HT1080 (cell line): ENCODE measurements at regions not wholly inside any gene's neighbourhood (a gene's known extent, or its start where the extent isn't known, plus 50 kb on each side); places are given as distances from the start of the nearest gene placed in this dataset.
A peak's percentile ranks its signal among the peaks of the same experiment; 100 is the strongest.

Experiments
- DNase-seq: peaks from one replicate; pipeline ENCODE4 v3.0.0-alpha.2; 2015; ENCODE audit warnings: low read depth

DNA sequence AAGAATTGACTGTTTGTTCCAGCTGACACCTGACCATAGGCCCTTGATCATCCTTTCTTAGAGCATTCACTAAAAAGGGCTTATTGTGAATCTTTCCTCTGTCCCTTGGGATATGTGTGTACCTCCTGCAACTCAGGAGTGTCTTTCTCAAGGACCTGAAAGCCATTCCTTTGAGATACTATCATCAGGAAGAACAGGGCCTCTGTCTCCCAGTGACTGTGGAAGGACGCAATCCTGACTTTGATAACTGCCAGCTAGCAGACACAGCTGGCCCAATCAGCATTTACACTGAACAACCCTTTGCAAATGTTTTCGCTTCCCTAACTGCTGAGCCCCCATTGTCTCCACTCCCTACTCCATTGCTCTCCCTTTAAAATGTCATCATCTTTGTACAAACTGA is 144.4 kb downstream of the RMI1 start:
- DNase-seq = no peak

DNA sequence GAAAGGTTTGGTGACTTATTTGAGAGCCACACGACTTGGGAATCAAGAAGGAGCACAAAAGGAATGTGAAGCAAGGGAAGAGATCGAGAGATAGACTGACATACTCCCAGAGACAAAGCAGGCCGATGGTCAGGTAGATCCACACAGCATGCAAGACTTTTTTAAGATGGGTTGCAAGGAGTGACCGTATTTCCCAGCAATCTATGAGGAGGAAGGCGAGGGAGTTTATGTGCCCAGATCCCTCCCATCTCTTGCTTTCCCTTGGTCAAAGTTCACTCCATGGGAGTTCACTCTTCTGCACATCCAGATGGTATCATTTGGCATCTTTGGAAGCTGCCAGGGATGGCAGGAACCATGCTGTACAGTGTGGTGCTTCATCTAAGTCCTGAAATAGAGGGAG is 148.9 kb downstream of the RMI1 start:
- DNase-seq = no peak

DNA sequence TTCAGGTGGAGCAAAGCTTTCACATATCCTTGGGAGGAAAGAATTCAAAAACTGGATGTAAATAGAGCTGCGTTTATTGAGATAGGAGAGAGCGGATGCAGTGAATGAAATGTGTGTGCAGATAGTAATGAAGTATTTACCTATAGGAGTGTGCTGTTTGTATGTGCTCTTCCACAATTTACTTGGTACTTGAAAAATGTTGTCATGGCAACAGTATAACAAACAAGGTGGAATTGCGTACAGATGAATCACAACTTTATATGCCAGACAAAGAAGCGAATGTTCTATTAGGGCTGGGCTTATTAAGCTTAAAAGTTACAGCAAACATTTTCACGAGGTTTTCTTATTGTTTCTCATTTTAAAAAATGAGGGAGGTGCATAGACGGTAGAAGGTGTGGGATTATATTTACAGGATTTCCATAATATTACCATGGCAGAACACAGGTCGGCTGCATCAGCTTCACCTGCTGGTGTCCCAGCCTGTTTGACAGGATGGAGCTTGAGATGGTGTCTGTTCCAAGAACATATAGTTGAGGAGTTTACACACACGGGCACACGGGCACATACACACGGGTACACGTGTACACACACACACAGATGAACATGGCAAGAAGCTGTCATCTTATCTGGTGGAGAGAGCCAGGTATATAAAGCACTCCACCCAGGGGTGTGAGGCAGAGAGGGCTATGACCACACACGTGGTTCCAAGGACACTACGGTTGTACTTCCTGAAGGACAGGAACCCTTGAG is 155.7 kb downstream of the RMI1 start:
- DNase-seq = peak; percentile 44

DNA sequence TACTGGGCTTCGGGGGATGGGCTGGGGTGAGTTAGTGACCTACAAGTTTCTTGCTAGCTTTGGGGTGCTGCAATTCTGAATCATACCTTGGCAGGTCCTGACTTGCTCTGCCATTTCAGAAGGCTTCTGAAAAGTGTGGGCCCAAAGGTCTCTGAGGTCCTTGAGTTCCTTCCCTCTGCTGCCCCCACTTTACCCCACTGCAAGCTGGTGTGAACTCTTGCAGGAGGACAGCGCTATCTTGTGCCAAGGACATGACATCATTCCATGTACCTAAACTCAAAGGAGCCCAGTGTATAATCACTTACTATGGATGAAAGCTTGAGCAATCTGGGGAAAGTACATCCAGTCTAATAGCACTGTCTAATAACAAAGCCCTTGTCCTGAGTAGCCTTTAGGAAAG is 157.4 kb downstream of the RMI1 start:
- DNase-seq = no peak

DNA sequence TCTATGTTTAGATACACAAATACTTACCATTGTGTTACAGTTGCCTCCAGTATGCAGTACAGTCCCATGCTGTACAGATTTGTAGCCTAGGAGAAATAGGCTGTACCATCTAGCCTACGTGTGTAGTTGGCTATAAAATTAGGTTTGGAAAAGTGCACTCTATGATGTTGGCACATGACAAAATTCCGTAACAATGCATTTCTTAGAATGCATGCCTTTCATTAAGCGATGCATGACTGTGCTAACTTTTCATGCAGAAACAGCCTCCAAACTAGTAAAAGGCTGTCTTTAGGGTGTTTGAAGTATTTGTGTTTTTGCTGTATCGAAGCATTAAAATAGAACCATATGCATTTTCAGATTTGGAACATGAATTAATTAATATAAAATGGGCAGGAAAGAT is 157.9 kb downstream of the RMI1 start:
- DNase-seq = no peak

DNA sequence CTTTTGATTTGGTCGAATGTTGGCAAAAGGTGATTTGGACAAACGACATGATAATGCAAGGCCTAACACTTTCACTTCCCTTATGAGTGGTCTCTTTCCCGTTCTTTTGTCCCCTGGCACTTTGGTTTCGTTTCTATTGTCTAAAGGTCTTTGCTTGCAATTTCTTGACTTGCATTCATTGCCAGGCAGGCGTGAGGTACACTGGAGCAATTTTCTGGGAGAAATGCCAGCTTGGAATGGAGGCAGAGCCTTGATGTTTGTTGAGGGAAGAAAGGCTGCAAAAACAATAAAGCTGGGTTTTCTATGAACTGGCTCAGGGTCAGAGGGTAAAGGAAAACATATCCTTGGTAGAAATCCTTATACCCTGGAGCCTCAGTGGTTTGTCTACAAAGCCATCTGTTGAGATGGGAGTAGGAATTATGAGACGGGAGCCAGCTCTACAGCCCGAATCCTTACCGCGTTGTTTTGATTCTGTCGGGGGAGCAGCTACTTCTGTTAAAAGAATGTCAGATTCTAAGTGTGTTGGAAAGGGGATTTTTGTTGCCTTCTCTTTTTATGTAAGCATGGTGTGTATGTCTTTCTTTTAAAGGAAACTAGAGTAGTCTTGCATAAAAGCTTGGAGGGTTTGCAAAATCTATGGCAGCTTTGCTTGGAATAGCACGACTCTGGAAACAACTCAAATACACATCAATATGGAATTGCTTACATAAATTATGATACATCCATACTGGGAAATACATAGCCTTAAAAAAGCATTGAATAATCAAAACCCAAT is 158.9 kb downstream of the RMI1 start:
- DNase-seq = peak; percentile 18

GRCh38 chr9:84140535-84141101 is 160.0 kb downstream of the RMI1 start:
- no peak for DNase-seq

DNA sequence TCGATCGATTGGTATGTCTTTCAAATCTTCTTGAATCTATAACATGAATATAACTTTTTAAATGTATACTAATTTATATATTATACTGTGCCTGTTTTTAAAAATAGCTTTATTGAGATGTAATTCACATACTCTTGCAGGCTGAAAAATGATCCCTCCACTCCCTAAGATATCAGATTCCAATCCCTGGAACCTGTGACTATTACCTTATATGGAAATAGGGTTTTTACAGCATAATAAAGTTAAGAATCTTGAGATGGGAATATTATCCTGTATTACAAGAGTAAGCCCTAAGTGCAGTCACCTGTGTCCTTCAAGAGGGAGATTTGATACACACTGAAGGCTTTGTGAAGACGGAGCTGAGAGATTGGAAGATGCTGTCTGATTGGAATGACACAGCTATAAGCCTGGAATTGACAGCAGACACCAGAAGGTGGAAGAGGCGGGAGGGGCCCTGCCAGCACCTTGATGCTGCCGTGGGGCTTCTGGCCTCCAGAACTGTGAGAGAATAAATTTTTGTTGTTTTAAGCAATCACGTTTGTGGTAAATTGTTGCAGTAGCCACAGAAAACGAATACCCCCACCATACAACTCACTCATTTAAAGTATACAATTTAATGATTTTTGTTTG is 161.3 kb downstream of the RMI1 start:
- DNase-seq = no peak

GRCh38 chr9:84145031-84145430 is 164.4 kb downstream of the RMI1 start:
- DNase-seq = no peak

DNA sequence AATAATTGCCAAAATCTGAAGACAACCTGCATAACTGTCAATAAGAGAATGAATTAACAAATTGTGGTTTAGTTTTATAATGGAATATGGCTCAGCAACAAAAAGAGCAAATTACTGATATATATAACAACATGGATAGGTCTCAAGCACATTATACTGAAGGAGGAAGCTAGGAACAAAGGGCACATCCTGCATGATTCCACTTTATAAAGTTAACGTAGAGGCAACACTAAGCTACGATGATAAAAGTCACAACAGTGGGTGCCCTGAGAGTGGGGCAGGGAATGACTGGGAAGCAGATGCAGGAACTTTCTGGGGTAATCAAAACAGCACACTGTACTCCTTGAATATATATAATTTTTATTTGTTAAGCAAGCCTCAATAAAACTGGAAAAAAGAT is 165.2 kb downstream of the RMI1 start:
- DNase-seq = no peak

- DNase-seq = no peak
Measured at GRCh38 chr9:84146893-84147710, 166.5 kb downstream of the RMI1 start.

DNA sequence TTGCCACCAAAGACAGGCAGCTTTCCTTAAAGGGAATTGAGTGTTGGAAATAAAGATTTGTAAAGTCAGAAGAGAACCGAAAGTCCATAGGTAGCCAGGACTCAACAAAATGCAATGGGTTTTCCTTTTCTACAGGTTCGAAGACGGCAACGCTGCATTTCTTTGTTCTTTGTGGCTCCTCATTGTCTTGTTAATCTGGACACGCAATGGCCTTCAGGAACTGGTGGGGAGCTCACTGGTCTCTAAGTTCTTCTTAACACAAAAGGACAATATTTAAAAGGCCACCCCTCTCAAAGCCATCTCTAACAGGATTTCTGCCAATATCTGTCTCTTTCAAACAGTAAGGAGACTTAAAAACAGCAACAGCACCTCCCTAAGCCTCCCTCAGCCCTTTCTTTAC is 170.6 kb downstream of the RMI1 start:
- no peak for DNase-seq

- no peak for DNase-seq
Measured at GRCh38 chr9:84151640-84152039, 171.0 kb downstream of the RMI1 start.

DNA sequence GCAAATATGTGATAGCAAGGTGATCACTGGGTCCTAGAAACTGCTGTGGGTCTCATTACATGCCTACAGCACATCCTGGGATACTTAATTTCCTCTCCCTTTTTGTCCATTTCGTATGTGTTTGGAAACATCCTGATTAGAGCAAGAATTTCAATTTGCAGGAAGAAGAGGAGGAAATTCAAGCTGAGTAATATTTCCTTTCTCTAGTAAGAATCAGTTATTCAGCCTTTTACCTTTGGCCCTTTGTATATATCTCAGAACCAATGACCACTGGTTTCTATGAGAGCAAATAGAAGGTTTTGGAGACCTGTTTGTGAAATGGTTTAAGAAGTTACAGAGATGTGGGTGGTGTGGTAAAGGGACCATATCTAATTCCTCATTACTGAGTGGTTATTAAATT is 171.6 kb downstream of the RMI1 start:
- DNase-seq = peak; percentile 34

- peak; percentile 41 for DNase-seq
Measured at GRCh38 chr9:84153885-84154284, 173.3 kb downstream of the RMI1 start.

DNA sequence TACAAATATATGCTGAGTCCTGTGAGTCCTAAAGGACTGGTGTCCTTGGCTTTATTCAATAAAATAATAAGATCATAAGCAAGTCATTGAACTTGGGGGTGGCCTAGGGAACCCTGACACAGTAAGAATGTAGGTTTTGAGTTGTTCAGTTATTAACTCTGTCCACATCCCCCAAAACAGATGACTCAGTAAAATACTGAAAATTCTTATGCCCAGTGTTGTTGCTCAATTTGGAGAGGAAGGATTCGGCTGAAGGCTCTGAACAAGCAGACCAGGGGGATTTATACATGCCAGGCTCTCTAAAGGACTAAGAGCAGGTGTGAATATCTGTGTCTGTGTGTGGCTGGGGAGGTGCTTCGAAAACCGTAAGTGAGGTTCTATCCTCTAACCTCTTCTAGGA is 173.7 kb downstream of the RMI1 start:
- DNase-seq = peak; percentile 24

GRCh38 chr9:84163052-84163650 is 177.4 kb downstream of the SLC28A3 start:
- DNase-seq = no peak

DNA sequence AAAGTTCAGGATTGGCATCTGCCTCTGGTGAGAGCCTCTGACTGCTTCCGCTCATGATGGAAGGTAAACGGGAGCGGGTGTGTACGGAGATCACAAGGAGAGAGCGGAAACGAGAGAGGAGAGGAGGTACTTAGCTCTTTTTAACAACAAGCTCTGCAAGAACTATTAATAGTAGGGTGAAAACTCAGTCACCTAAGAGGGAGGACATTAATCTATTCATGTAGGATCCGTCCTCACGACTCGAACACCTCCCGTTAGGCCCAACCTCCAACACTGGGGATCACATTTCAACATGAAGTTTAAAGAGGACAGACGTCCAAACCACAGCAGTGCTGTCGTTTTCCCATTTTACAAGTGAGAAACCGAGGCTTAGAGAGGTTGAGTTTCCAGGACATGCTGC is 173.7 kb downstream of the SLC28A3 start:
- no peak for DNase-seq

- peak; percentile 68 for DNase-seq
Measured at GRCh38 chr9:84169240-84169639, 171.3 kb downstream of the SLC28A3 start.

GRCh38 chr9:84170521-84171141 is 169.9 kb downstream of the SLC28A3 start:
- DNase-seq = peak; percentile 88
